Mesenchymal stem cell (in vitro differentiated cells and primary cell): ENCODE measurements at regions not wholly inside any gene's neighbourhood (a gene's known extent, or its start where the extent isn't known, plus 50 kb on each side); places are given as distances from the start of the nearest gene placed in this dataset.

Source experiments
- DNase-seq: peaks from one replicate; pipeline ENCODE4 v3.0.0-alpha.2; 2013
- H2AFZ ChIP-seq: one replicate; pipeline ENCODE4 v1.6.1; 2013; ENCODE audit warnings: low read depth, mild to moderate bottlenecking, control low read depth, inconsistent platforms, low read length, moderate library complexity
- H2AK5ac ChIP-seq: 2 replicates; pipeline ENCODE4 v1.6.1; 2013; ENCODE audit warnings: low read length, moderate library complexity, mild to moderate bottlenecking, inconsistent platforms; ENCODE audit not compliant: severe bottlenecking
- H2BK120ac ChIP-seq: one replicate; pipeline ENCODE4 v1.6.1; 2013; ENCODE audit warnings: low read depth, mild to moderate bottlenecking, inconsistent platforms, low read length, moderate library complexity
- H2BK12ac ChIP-seq, 2 experiments: one replicate each; pipeline ENCODE4 v1.6.1; 2013; ENCODE audit warnings: inconsistent platforms in 2 of 2, low read length in 2 of 2, mild to moderate bottlenecking in 2 of 2, moderate library complexity in 2 of 2, control low read depth in 1 of 2
- H2BK15ac ChIP-seq: one replicate; pipeline ENCODE4 v1.6.1; 2013; ENCODE audit warnings: mild to moderate bottlenecking, low read depth, inconsistent platforms; ENCODE audit not compliant: poor library complexity, severe bottlenecking
- H2BK5ac ChIP-seq: 2 replicates; pipeline ENCODE4 v1.6.1; 2013; ENCODE audit warnings: low read depth, mild to moderate bottlenecking, low read length, control low read depth, inconsistent platforms; ENCODE audit not compliant: poor library complexity, severe bottlenecking
- H3K14ac ChIP-seq, 2 experiments: one replicate each; pipeline ENCODE4 v1.6.1; 2013; ENCODE audit warnings: inconsistent platforms in 2 of 2, low read length in 2 of 2, control low read depth in 1 of 2, mild to moderate bottlenecking in 1 of 2, moderate library complexity in 1 of 2
- H3K18ac ChIP-seq, 2 experiments: one replicate each; pipeline ENCODE4 v1.6.1; 2013; ENCODE audit warnings: inconsistent platforms in 2 of 2, low read length in 2 of 2, control low read depth in 1 of 2, low read depth in 1 of 2, mild to moderate bottlenecking in 1 of 2
- H3K23ac ChIP-seq, 2 experiments: one replicate each; pipeline ENCODE4 v1.6.1; 2013; ENCODE audit warnings: inconsistent platforms in 2 of 2, low read length in 2 of 2, mild to moderate bottlenecking in 2 of 2, moderate library complexity in 2 of 2, control low read depth in 1 of 2
- H3K27ac ChIP-seq: 2 replicates; pipeline ENCODE4 v1.5.1; 2013; ENCODE audit warnings: mild to moderate bottlenecking, moderate library complexity, low read length, control low read depth, inconsistent platforms; ENCODE audit not compliant: poor library complexity, severe bottlenecking
- H3K27me3 ChIP-seq, 2 experiments: 2 replicates each; pipeline versions ENCODE4 v1.6.1 to v1.7.0; 2013; ENCODE audit warnings: low read length in 2 of 2, mild to moderate bottlenecking in 2 of 2, moderate library complexity in 2 of 2, control low read depth in 1 of 2, inconsistent platforms in 1 of 2; ENCODE audit not compliant: control insufficient read depth in 1 of 2, insufficient read depth in 1 of 2
- H3K36me3 ChIP-seq, 2 experiments: 2 replicates each; pipeline versions ENCODE4 v1.6.1 to v1.7.0; 2013; ENCODE audit warnings: low read length in 2 of 2, control low read depth in 1 of 2, inconsistent platforms in 1 of 2, low read depth in 1 of 2, mild to moderate bottlenecking in 1 of 2; ENCODE audit not compliant: insufficient read depth in 2 of 2, control insufficient read depth in 1 of 2
- H3K4ac ChIP-seq, 2 experiments: one replicate each; pipeline ENCODE4 v1.6.1; 2013; ENCODE audit warnings: inconsistent platforms in 2 of 2, low read length in 2 of 2, mild to moderate bottlenecking in 2 of 2, moderate library complexity in 2 of 2, control low read depth in 1 of 2, low read depth in 1 of 2
- H3K4me1 ChIP-seq: 2 replicates; pipeline ENCODE4 v1.6.1; 2013; ENCODE audit warnings: low read depth, low read length, control low read depth; ENCODE audit not compliant: control insufficient read depth, insufficient read depth
- H3K4me2 ChIP-seq: 2 replicates; pipeline ENCODE4 v1.6.1; 2013; ENCODE audit warnings: low read length, mild to moderate bottlenecking, inconsistent platforms; ENCODE audit not compliant: poor library complexity, severe bottlenecking
- H3K4me3 ChIP-seq, 2 experiments: 2 replicates each; pipeline versions ENCODE4 v1.5.1 to v1.7.0; 2013; ENCODE audit warnings: low read length in 2 of 2, mild to moderate bottlenecking in 2 of 2, control low read depth in 1 of 2, low read depth in 1 of 2; ENCODE audit not compliant: insufficient read depth in 1 of 2
- H3K79me1 ChIP-seq: replicated peaks from 2 replicates; pipeline ENCODE4 v1.6.1; 2013; ENCODE audit warnings: mild to moderate bottlenecking, control low read depth, low read length, inconsistent platforms; ENCODE audit not compliant: poor library complexity, severe bottlenecking
- H3K9ac ChIP-seq: 2 replicates; pipeline ENCODE4 v1.7.0; 2013; ENCODE audit warnings: mild to moderate bottlenecking, low read length, moderate library complexity
- H3K9me3 ChIP-seq: 2 replicates; pipeline ENCODE4 v1.7.0; 2013; ENCODE audit warnings: mild to moderate bottlenecking, low read length; ENCODE audit not compliant: control insufficient read depth
- H4K8ac ChIP-seq: one replicate; pipeline ENCODE4 v1.6.1; 2013; ENCODE audit warnings: inconsistent platforms, mild to moderate bottlenecking, low read length, moderate library complexity
- H4K91ac ChIP-seq: one replicate; pipeline ENCODE4 v1.6.1; 2013; ENCODE audit warnings: mild to moderate bottlenecking, low read length, inconsistent platforms
- WGBS: methylation state at CpG from one replicate; pipeline ENCODE4 v1.1.7; 2013; ENCODE audit warnings: mixed read lengths; 5-methylcytosine and 5-hydroxymethylcytosine counted together

DNA sequence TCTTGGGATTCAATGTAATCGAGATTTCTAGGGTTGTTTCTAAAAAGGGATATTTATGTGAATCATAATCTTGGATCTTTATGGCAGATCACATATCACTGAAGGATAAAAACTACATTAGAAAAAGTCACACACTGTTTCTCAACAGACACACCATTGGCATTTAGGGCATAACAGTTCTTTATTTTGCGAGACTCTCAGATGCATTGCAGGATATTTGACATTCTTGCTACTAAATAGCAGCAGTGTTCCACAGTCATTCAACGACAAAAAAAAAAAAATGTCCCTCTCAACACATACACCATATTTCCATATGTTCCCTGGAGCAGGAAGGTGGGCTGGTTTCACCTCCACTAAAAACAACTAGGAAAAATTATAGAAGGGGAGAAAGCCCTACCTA is 243.4 kb upstream of the PCDH18 start:
- no peaks in the 10 kb centered on the region for H3K27me3 ChIP-seq
- no peak overlapping the region for H2BK12ac ChIP-seq
- H3K9me3 ChIP-seq, result no peaks in the 10 kb centered on the region
- H2BK120ac ChIP-seq, result no peak overlapping the region
- H4K8ac ChIP-seq, result no peak overlapping the region
- no peak overlapping the region for H4K91ac ChIP-seq
- H3K4ac ChIP-seq, result no peak overlapping the region
- no peak overlapping the region for H2BK15ac ChIP-seq
- DNase-seq, result no peak
- no peak overlapping the region for H3K23ac ChIP-seq
- 100% methylated on average over 1 of the region's 3 CpGs for WGBS
- H2AK5ac ChIP-seq, result no peak overlapping the region
- no peak overlapping the region for H3K9ac ChIP-seq
- H3K4me1 ChIP-seq, result no peaks in the 10 kb centered on the region
- no peak overlapping the region for H3K18ac ChIP-seq
- no peak overlapping the region for H2BK5ac ChIP-seq
- H3K36me3 ChIP-seq, result no peaks in the 10 kb centered on the region
- H3K27ac ChIP-seq, result no peak overlapping the region
- H3K79me1 ChIP-seq, result no peaks in the 10 kb centered on the region
- H2AFZ ChIP-seq, result no peak overlapping the region
- no peak overlapping the region for H3K4me2 ChIP-seq
- H3K4me3 ChIP-seq, result no peak overlapping the region
- H3K14ac ChIP-seq, result no peak overlapping the region

DNA sequence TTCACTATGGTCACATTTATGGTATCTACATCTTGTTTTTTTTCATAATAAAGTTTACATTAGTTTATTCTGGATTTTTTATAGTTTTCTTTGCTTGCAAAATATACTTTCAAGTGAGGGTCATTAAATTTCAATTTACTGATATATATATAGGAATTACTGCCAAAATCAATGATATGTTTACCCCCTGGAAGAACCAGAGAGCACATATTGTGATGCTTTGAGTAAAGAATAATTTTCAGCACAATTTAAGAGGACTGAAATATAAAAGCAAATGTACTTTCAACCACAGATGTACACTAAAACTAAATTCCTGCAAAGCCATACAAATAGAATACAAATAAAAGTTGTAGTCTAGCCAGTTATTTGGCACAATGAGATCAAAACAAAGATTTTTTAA is 242.2 kb upstream of the PCDH18 start:
- no peak overlapping the region for H2BK5ac ChIP-seq

DNA sequence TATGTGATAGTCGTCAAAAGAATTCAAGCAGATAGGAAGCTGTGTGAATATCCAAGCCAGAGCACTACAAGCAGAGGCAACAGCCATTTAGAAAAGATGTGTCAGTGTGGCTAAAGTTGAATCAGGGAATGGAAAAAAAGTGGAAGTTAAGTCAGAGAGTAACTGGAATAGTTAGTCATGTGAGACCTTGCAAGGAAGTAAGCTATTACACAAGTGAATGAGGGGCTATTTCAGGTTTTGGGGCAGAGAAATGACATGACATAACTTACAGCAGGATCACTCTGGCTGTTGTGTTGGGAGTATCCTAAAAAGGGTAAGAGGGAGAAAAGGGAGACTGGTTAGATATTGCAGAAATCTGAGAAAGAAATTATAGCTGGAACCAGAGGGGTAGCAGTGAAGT is 236.6 kb upstream of the PCDH18 start:
- 94% methylated on average over 1 of the region's 1 CpG for WGBS
- Histone ChIP-seq H2BK12ac (no peak overlapping the region), H3K23ac (no peak overlapping the region), H2AFZ (no peak overlapping the region), H3K79me1 (no peaks in the 10 kb centered on the region), H2AK5ac (no peak overlapping the region), H4K8ac (no peak overlapping the region), H3K9ac (no peak overlapping the region), H3K36me3 (no peaks in the 10 kb centered on the region), H2BK5ac (no peak overlapping the region), H3K14ac (no peak overlapping the region), H2BK15ac (no peak overlapping the region), H4K91ac (no peak overlapping the region), H3K27ac (no peak overlapping the region), H3K4ac (no peak overlapping the region), H3K4me2 (no peak overlapping the region), H2BK120ac (no peak overlapping the region), H3K4me1 (no peaks in the 10 kb centered on the region), H3K18ac (no peak overlapping the region), H3K27me3 (no peaks in the 10 kb centered on the region), H3K4me3 (no peak overlapping the region), H3K9me3 (no peaks in the 10 kb centered on the region)
- DNase-seq, result peak; percentile 19

More for the DNA sequence above, 242.2 kb upstream of the PCDH18 start:
- Histone ChIP-seq H3K14ac (no peak overlapping the region), H3K4me3 (no peak overlapping the region), H4K8ac (no peak overlapping the region), H3K18ac (no peak overlapping the region), H3K4me2 (no peak overlapping the region), H2AK5ac (no peak overlapping the region), H3K9ac (no peak overlapping the region), H3K27ac (no peak overlapping the region), H3K23ac (no peak overlapping the region), H3K27me3 (no peaks in the 10 kb centered on the region), H3K36me3 (no peaks in the 10 kb centered on the region), H3K9me3 (no peaks in the 10 kb centered on the region), H2AFZ (no peak overlapping the region), H2BK120ac (no peak overlapping the region), H2BK15ac (no peak overlapping the region), H3K4me1 (no peaks in the 10 kb centered on the region), H3K4ac (no peak overlapping the region), H2BK12ac (no peak overlapping the region), H3K79me1 (no peaks in the 10 kb centered on the region), H4K91ac (no peak overlapping the region)
- no peak for DNase-seq

DNA sequence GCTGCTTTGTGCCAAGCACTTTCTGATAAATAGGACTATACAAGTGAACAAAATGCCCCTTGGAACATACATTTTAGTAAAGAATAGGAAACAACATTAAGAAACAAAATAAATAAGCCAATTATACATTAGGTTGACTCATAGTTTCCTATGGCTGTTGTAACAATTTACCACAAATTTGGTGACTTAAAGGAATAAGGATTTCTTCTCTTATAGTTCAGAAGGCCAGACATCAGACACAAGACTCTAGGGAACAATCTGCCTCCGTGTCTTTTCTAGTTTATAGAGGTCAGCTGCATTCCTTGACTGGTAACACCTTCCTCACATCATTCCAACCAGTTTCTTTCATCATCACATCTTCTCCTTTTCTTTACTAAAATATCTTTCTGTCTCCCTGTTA is 235.9 kb upstream of the PCDH18 start:
- Histone ChIP-seq H3K4me3 (no peak overlapping the region), H4K91ac (no peak overlapping the region), H3K18ac (no peak overlapping the region), H3K27me3 (no peaks in the 10 kb centered on the region), H2AK5ac (no peak overlapping the region), H2BK120ac (no peak overlapping the region), H3K4ac (no peak overlapping the region), H3K4me1 (no peaks in the 10 kb centered on the region), H2BK12ac (no peak overlapping the region), H3K79me1 (no peaks in the 10 kb centered on the region), H3K9ac (no peak overlapping the region), H3K4me2 (no peak overlapping the region), H3K9me3 (no peaks in the 10 kb centered on the region), H2BK15ac (no peak overlapping the region), H3K23ac (no peak overlapping the region), H4K8ac (no peak overlapping the region), H3K27ac (no peak overlapping the region), H3K14ac (no peak overlapping the region), H2AFZ (no peak overlapping the region), H2BK5ac (no peak overlapping the region), H3K36me3 (no peaks in the 10 kb centered on the region)
- DNase-seq, result peak; percentile 61
- 25% methylated on average over 1 of the region's 1 CpG for WGBS
